ENCODE measurements at regions not wholly inside any gene's neighbourhood (a gene's known extent, or its start where the extent isn't known, plus 50 kb on each side); places are given as distances from the start of the nearest gene placed in this dataset.

- no peaks in the 10 kb centered on the region for H3K36me3 ChIP-seq (ENCODE audit: control insufficient read depth, insufficient read depth, low read length)
- H3K79me2 ChIP-seq (ENCODE audit: control insufficient read depth, insufficient read depth, low read length): no peaks in the 10 kb centered on the region
- ChIA-PET CTCF (ENCODE audit: low intra/inter-chr PET ratio) (no interaction called here), POLR2A (interaction anchor here (1.2 to 2.2 kb wide), 3 partner anchors 8 to 76 kb away, joined by 3 to 5 read pairs (median 4); no protein-coding TSS in a partner anchor)
- no peak overlapping the region; the same call in 1 of the 2 replicates for H3K4me3 ChIP-seq
- TF ChIP-seq RFX1 (IDR thresholded peaks at IDR 0.05) (no peak), NFIC (IDR thresholded peaks at IDR 0.05) (no peak), ID3 (CRISPR knock-in tag; IDR thresholded peaks at IDR 0.05) (no peak), ID3 (tag; IDR thresholded peaks at IDR 0.05) (no peak), ETS1 (conservative IDR thresholded peaks at IDR 0.05; ENCODE audit: control insufficient read depth, low read depth, low read length) (no peak), NBN (IDR thresholded peaks at IDR 0.05; ENCODE audit: low read depth) (no peak), ZNF282 (CRISPR knock-in tag; IDR thresholded peaks at IDR 0.05) (no peak), KLF10 (CRISPR knock-in tag; IDR thresholded peaks at IDR 0.05) (no peak), ZSCAN29 (IDR thresholded peaks at IDR 0.05) (no peak), ZNF561 (CRISPR knock-in tag; conservative IDR thresholded peaks at IDR 0.05) (no peak), ZNF311 (CRISPR knock-in tag; IDR thresholded peaks at IDR 0.05) (no peak), FOSL1 (tag; conservative IDR thresholded peaks at IDR 0.05) (no peak), MEF2A (IDR thresholded peaks at IDR 0.05; ENCODE audit: control insufficient read depth, low read depth, low read length) (no peak), RAD21 (CRISPR knock-in tag; conservative IDR thresholded peaks at IDR 0.05 in 1 of 2, IDR thresholded peaks at IDR 0.05 in 1 of 2) (no peak), ZNF347 (CRISPR knock-in tag; IDR thresholded peaks at IDR 0.05; ENCODE audit: low read depth) (no peak)
- TF ChIP-seq, protein P1, sequence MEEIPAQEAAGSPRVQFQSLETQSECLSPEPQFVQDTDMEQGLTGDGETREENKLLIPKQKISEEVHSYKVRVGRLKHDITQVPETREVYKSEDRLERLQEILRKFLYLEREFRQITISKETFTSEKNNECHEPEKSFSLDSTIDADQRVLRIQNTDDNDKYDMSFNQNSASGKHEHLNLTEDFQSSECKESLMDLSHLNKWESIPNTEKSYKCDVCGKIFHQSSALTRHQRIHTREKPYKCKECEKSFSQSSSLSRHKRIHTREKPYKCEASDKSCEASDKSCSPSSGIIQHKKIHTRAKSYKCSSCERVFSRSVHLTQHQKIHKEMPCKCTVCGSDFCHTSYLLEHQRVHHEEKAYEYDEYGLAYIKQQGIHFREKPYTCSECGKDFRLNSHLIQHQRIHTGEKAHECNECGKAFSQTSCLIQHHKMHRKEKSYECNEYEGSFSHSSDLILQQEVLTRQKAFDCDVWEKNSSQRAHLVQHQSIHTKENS (CRISPR knock-in tag; IDR thresholded peaks at IDR 0.05): no peak
- TF ChIP-seq, protein P2, sequence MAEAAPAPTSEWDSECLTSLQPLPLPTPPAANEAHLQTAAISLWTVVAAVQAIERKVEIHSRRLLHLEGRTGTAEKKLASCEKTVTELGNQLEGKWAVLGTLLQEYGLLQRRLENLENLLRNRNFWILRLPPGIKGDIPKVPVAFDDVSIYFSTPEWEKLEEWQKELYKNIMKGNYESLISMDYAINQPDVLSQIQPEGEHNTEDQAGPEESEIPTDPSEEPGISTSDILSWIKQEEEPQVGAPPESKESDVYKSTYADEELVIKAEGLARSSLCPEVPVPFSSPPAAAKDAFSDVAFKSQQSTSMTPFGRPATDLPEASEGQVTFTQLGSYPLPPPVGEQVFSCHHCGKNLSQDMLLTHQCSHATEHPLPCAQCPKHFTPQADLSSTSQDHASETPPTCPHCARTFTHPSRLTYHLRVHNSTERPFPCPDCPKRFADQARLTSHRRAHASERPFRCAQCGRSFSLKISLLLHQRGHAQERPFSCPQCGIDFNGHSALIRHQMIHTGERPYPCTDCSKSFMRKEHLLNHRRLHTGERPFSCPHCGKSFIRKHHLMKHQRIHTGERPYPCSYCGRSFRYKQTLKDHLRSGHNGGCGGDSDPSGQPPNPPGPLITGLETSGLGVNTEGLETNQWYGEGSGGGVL (CRISPR knock-in tag; IDR thresholded peaks at IDR 0.05): no peak
- intact Hi-C loops (cut with micrococcal nuclease) (loop anchor here (2.0 to 5.0 kb wide), 3 partner anchors 47 to 129 kb away; no protein-coding TSS in a partner anchor), in situ Hi-C loops (cut with MboI) (no loop called here)
- no peak for ATAC-seq
- peaks cover 22 to 31% of the 10 kb centered on the region in 2 experiments; a peak in 4 of 5 replicates for H3K4me1 ChIP-seq (replicated peaks in 1 of 2; ENCODE audit: control insufficient read depth in 2 of 2, insufficient read depth in 2 of 2, low read length in 2 of 2)
- no peaks in the 10 kb centered on the region for H3K9me3 ChIP-seq (replicated peaks; ENCODE audit: control insufficient read depth, insufficient read depth, low read depth, low read length)
- no peaks in the 10 kb centered on the region for H3K9me1 ChIP-seq (ENCODE audit: control insufficient read depth, insufficient read depth, low read length)
- peaks cover 18 to 28% of the 10 kb centered on the region in 2 experiments for H3K27me3 ChIP-seq (ENCODE audit: control insufficient read depth in 2 of 2, insufficient read depth in 2 of 2, low read length in 2 of 2)
- H4K20me1 ChIP-seq (replicated peaks; ENCODE audit: control insufficient read depth, insufficient read depth, low read length): peaks cover 39% of the 10 kb centered on the region
- 38% methylated on average over 19 of the region's 19 CpGs for WGBS (ENCODE audit: insufficient coverage, low coverage, missing lambda C conversion rate)
- no peak overlapping the region for H2AFZ ChIP-seq (ENCODE audit: low read depth, low read length)
- no TSS peak for BruUV-seq (replicated peaks)
- no peak overlapping the region for H3K27ac ChIP-seq (ENCODE audit: extremely low read depth, low read depth, low read length)
- FAIRE-seq: no peak
- peak in 1 of 4 experiments; percentile 32 for DNase-seq (ENCODE audit: extremely low read depth in 1 of 4, low spot score in 3 of 4)
- no peak overlapping the region for H3K9ac ChIP-seq (ENCODE audit: insufficient read depth in 1 of 2, low read depth in 2 of 2, low read length in 2 of 2)
- no peak overlapping the region for H3K4me2 ChIP-seq (ENCODE audit: insufficient read depth, low read length)
These were observed 349.7 kb downstream of the LIG4 start for GRCh38 chr13:107865643-107866031.

Data from K562 (cell line).